HG03521 (cell line): ENCODE measurements at regions not wholly inside any gene's neighbourhood (a gene's known extent, or its start where the extent isn't known, plus 50 kb on each side); places are given as distances from the start of the nearest gene placed in this dataset.
"Not testable (repeated sequence)": the region's sequence is repeated elsewhere in the genome, so short reads cannot be mapped to it uniquely, and the experiment has no call there.

Experiments used
- ATAC-seq: cut with Tn5 transposase; IDR thresholded peaks from one replicate; pipeline ENCODE4 v1.9.1; 2021; ENCODE audit warnings: mild to moderate bottlenecking, moderate library complexity; ENCODE audit not compliant: unreplicated experiment

DNA sequence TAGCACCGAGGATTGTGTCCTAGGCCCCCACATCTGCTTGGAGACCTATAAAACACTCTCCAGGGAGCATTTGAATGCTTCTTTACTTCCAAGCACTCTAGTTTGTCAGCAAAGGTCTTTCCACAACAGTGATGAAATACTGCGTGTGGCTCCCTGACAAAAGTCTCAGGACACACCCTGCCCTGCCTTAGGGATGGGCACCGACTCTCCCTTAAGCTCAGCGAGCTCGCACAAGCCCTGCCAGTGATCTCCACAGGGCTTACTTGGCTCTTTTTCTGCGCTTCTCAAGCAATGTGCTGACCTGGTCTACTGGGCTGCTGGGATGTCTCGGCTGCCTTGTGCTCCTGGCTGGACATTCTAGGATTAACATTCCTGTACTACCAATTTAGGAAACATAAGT, 84.3 kb upstream of the MPP7 start:
- no peak for ATAC-seq

DNA sequence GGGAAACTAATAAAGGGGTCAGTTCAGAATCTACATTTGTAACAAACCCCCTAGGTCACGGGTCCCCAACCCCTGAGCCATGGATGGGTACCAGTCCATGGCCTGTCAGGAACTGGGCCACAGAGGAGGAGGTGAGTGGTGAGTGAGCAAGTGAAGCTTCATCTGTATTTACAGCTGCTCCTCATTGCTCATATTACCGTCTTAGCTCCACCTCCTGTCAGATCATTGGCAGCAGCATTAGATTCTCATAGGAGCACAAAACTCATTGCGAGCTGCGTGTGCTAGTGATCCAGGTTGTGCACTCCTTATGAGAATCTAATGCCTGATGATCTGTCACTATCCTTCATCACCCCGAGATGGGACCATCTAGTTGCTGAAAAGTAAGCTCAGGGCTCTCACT, 88.4 kb upstream of the MPP7 start:
- ATAC-seq: no peak

DNA sequence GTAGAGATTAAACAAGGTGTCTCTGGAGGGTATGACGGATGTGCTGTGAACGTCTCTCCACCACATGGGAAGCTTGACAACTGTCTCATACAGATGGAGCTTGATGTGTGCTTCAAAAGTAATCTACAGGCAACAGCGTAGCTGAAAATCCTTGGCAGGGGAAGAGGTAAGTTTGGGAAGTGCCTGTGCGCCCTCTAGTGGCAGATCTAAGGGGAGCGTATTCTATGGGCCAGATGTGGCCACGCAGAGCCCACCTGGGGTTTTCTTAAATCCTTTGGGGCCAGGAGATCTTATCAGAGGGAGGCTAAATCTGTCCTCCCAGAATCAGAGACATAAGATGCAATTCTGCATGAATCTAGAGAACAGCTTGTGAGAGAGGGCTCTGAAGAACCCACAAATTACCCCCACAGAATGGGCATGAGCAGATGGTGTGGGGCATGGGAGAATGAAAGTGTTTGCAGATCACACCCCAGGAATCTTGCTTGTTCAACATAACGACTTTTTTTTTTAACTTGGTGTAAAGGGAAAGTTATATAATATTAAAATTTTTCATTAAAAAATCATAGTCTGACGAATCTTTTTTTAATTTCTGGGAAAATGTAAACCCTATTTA, 91.2 kb upstream of the MPP7 start:
- ATAC-seq: no peak

DNA sequence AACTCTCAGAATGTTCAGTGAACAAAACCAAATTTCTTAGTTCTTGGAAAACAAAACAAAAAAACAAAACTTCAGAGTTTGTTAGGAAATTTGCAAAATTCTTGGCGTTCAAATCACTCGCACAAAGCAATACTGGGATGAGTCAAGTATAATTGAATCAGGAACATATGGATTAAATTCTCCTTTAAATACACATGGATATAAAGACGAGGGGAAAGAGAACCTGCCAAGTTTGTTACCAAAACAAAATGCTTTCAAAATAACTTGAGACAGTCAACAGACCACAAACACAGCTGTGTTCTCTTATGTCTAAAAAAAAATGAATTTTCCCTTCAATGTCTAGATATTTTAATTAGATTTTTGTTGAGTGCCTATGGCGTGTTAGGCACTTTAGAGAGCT, 93.5 kb upstream of the MPP7 start:
- ATAC-seq: no peak

DNA sequence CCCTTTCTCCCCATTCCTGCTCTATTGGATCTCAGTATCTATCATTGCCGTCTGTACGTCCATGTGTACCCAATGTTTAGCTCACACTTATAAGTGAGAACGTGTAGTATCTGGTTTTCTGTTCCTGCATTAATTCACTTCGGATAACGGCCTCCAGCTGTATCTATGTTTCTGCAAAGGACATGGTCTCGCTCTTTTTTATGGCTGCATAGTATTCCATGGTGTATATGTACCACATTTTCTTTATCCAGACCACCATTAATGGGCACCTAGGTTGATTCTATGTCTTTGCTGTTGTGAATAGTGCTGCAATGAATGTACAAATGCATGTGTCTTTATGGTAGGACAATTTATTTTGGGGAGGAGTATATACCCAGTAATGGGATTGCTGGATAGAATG, 94.4 kb upstream of the MPP7 start:
- ATAC-seq: no peak

DNA sequence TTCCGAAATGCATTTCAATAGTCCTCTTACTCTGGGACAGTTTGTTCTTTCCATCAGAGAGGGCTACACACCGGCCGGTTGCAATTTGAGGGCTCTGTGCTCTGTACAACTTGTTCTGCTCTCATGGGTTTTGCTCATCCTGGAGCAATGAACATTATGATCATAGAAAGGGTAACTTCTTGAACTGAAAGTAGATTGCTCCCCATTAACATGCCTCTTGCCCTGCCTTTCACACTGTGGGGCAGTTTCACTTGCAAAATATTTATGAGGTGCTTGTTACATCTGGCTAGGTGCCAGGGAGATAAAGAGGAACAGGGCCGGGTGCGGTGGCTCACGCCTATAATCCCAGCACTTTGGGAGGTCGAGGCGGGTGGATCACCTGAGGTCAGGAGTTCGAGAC, 97.3 kb upstream of the MPP7 start:
- ATAC-seq: no peak

DNA sequence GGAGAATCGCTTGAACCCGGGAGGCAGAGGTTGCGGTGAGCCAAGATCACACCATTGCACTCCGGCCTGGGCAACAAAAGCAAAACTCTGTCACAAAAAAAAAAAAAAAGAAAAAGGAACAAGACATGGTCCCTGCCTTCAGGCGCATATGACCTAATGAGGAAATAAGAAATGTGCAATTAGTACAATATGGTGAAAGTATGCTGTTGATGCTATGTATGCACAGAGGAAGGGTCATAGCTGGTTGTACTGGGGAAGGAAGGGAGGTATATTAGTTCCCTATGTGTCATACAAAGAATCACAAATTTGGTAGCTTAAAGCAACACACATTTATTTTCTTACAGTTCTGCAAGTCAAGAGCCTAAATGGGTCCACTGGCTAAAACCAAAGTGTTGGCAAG, 97.8 kb upstream of the MPP7 start:
- ATAC-seq: no peak

DNA sequence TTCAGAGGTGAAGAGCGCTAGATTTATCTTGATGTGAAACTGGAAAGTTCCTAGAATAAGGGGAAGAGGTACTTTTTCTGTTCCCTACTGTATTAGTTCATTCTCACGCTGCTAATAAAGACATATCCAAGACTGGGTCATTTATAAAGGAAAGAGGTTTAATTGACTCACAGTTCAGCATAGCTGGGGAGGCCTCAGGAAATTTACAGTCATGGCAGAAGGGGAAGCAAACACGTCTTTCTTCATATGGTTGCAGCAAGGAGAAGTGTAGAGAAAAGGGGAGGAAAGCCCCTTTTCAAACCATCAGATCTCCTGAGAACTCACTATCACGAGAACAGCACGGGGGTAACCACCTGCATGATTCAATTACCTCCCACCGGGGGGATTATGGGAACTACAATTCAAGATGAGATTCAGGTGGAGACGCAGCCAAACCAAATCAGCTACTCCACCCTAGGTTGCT, 99.8 kb upstream of the MPP7 start:
- not testable (repeated sequence) for ATAC-seq

DNA sequence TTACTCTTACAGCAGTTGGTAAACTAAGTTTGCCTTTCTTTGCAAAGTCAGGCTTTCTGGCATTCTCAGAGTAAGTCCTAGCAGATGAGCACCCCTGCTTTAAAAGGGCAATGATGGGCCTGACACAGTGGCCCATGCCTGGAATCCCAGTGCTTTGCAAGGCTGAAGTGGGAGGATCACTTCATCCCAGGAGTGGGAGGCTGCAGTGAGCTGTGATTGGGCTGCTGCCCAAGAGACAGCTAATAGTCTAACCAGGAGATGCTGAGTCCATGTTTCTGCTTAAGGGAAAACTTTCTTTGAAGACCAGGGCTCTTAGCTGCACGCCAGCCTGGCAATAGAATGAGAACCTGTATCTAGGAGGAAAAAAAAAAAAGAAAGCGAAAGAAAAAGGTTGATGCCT, 100.2 kb upstream of the MPP7 start:
- no peak for ATAC-seq

DNA sequence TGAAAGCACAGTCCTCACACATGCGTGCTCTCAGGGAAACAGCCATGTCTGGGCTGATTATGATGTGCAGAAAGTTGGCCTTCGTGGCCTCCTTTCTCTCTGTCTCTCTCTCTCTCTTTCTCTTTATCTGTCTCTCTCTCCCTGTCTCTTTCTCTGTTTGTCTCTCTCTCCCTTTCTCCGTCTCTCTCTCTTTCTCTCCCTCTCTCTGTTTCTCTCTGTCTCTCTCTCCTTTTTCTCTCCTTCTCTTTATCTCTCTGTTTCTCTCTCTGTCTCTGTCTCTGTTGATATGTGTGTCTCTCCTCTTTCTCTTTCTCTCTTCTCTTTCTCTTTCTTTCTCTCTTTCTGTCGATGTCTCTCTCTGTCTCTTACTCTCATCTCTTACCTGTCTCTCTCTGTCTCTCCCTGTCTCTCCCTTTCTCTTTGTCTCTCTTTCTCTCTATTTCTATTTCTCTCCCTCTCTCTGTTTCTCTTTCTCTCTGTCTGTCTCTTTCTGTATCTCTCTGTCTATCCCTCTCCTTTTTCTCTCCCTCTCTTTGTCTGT, 105.4 kb upstream of the MPP7 start:
- ATAC-seq: no peak

DNA sequence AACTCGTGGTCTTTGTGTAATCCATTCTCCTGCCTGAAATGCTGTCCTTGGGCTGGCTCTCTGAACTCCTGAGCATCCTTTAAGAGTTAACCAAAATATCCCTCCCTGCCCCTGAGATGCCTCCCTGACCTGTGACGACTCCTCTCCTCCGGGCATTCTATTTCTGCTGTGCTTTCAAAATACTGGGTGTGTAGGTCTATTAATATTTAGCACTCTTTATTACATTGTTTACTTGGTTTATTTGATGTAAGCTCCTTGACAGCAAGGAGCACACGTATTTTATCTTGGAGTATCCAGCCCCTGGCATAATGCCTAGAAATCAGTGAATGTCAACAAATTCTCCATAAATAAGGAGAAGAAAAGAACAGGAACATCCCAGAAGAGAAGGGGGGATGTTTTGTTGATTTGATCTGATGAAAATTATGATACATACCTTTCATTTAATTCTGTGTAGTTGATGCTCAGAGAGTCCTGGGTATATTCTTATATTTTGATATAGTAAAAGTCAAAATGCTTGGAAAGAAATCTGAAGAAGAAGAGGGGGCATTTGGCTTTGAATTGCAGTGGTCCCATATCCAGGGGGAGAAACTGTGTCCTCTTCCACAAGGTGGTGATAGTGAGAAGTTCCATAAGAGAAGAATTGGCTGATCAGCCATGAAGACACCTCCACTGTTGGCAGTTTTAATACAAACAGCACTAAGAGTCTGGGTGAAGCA, 107.7 kb upstream of the MPP7 start:
- ATAC-seq: no peak

DNA sequence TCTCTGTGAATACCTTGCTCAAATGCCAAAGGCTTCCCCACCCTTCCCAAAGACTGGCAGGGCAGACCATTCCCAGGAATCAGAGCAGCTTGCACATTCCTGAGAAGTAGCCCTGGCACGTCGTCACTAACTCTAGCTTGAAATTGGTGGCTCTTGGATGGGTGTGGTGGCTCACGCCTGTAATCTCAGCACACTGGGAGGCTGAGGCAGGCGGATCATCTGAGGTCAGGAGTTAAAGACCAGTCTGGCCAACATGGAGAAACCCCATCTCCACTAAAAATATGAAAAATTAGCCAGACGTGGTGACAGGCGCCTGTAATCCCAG, 108.2 kb upstream of the MPP7 start:
- ATAC-seq: no peak

DNA sequence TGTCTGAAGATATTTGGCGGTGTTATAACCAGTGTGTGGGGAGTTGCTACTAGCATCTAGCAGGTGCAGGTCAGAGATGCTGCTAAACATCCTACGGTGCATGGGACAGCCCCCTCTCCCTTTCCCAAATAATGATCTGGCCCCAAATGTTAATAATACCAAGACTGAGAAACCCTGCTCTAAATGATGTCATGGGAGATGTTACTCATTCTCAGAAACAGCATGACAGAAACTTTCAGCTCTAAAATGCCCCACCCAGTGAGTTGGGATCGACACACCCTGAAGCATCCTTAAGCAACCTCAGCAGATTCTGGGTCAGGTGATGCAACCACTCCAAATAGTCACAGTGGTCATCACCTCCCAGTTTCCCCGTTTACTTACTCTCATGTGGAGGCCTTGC, 108.8 kb upstream of the MPP7 start:
- ATAC-seq: no peak

DNA sequence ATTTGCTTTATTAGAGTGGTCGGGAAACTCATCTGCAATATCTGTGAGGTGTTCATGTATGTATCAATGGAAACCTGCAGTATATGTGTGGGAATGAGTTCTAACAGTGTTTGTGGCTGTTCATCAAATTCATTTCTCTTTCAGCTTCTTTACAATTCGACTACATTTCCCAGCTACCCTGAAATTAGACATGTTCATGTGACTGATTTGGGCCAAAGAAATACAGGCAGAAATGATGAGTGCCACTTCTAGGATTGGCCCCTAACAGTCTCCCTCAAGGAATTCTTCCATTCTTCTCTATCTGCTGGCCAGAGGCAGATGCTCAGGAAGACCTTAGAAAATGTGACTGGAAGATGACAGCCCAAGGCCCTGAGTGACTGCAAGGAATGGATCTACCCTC, 114.8 kb upstream of the WAC start:
- ATAC-seq: no peak

DNA sequence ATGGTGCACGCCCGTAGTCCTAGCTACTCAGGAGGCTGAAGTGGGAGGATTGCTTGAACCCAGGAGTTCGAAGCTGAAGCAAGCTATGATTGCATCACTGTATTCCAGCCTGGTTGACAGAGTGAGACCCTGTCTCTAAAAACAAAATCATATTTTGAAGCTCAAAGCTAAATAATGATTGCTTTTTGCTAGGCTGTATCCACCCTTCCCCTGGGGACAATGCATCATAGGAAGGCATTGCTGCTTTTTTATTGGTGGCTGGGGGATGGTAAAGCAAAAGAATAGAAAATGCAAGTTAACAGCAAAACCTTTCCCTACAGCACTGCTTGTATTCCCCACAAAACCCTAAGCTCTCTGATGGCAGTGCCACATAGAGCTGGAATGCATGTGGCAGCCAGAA, 107.5 kb upstream of the WAC start:
- ATAC-seq: no peak

DNA sequence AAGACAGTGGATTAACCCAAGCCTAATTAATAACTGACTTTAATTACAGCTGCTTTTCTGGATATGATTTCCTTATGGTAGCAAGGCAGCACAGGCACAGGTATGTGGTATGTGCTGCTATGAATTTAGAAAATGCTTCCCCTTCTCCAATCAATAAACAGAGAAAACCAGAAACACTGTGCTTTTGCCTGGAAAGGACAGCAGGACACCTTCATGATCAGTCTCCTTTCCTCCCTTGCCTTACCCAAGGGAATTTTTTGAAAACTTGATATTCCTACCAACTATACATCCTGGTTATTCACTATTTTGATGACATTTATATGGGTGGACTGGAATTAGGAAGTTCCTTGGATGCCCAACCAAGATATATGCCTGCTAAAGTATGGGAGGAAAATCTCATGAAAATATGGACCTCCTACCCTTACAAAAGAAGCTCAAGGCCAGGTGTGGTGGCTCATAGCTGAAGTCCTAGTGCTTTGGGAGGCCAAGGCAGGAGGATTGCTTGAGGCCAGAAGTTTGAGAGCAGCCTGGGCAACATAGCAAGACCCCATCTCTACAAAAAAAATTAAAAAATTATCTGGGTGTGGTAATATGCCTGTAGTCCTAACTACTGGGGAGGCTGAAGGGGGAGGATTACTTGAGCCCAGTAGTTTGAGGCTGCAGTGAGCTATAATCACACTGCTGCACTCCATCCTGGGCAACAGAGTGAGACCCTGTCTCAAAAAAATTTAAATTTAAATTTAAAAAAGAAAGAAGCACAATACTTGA, 106.3 kb upstream of the WAC start:
- ATAC-seq: no peak

DNA sequence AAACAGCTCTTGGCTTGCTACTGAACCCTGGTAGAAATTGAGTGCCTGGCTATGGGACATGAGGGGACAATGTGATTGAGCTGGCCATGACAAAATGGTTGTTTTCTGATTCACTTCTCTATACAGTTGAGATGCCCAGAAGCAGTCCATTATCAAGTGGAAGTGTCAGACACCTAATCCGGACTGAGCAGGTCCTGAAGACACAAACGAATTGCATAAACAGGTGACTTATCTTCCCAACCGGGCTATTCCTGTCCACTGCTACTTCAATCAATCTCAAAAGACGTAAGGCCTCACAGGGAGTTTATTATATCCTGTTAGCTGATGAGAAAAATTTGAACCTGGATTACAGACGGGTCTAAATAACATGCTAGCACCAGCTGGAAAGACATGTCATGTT, 105.5 kb upstream of the WAC start:
- no peak for ATAC-seq

DNA sequence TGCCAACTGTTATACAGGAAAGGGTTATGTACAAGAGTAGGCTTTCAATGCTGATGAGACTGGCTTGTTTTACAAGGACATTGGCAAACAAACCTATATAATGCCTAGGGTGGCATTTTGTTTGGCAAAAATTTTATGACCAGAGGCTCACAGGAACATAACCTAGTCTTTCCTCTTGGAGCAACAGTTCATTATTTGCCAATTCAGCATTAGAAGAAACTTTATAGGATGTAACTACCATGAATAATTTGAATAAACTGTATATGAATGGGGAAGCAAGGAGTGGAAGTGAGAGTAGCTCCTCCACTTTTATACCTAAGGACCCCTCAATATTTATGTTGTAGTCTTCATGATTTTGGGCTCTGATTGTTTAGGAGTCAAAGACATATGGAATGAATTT, 103.9 kb upstream of the WAC start:
- ATAC-seq: no peak

DNA sequence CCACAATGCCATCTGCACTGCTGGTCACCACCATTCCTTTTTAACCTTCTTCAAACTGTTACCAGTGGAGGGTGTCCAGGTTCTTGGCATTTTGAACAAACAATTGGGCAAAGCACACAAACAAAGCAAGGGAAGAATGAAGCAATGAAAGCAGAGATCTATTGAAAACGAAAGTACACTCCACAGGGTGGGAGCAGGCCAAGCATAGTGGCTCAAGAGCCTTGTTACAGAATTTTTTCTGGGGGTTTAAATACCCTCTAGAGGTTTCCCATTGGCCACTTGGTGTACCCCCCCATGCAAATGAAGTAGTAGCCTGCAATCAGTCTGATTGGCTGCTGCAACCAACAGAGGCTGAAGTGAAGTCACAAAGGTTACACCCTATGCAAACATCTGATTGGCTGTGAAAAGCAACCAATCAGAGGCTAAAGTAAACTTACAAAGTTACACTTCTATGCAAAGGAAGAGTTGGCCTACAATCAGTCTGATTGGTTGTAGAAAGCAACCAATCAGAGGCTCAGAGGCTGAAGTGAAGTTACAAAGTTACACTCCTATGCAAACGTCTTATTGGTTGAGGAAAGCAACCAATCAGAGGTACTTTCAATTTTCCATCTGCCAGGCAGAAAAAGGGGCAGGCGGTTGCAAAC, 103.2 kb upstream of the WAC start:
- no peak for ATAC-seq

DNA sequence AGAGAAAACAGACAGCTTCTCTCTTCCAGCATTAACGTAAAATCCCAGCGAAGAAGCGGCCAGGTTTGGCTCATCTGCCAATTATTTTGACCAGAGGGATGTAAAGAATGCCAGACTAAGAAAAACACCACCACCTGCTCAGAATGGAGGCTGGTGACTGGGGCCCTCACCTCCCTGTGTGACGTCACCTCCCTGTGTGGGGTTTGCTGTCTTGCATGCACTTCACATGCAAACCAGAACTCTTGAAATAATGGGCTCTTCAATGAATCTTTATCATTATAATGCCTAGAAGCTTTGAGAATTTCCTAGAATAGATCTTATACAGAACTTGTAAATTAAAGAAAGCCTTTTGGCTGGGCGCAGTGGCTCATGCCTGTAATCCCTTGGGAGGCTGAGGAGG, 101.8 kb upstream of the WAC start:
- no peak for ATAC-seq

DNA sequence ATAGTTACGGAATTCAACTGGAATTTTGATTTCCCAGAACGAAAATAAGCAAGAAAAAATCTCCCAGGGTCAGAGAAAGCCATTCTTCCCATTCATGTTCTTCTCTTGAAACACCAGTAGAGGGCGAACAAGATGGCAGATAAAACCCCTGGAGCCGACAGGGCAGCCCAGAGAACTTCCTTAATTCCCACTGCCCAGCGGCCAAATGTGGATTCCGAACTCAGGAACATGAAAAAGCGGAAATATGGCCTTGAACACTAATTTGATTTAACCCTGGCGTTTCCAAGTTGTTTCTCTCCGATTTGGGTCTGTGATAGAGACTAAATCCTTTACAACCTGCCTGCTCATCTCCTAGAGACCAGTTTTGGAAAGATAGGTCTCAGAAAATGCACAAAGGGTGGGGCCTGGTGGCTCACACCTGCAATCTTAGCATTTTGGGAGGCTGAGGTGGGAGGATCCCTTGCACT, 100.7 kb upstream of the WAC start:
- ATAC-seq: no peak
